GM19043 (cell line): ENCODE measurements at regions not wholly inside any gene's neighbourhood (a gene's known extent, or its start where the extent isn't known, plus 50 kb on each side); places are given as distances from the start of the nearest gene placed in this dataset.

Experiments used
- ATAC-seq: cut with Tn5 transposase; IDR thresholded peaks from one replicate; pipeline ENCODE4 v1.9.1; 2021; ENCODE audit warnings: low read depth; ENCODE audit not compliant: unreplicated experiment

- no peak for ATAC-seq
Measured at GRCh38 chr16:16774389-16774788, 395.4 kb downstream of the NPIPA7 start.

DNA sequence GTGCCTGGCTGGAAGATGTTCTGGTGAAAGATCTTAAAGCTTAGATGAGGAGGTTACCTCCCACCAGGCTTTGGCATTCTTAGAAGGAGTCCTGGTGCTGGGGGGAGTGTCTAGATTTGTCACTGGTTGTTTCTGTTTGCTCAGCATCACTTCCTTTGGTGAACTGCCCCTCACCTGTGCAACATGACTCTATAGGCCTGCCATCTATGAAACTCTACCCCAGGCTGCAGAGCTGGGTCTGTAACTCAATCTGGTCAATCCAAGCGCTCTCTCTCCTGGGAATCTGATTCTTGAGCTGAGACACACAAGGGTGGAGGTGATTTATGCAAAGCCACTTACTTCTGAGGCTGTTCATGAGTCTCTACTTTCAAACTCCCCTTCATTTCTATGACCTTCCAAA, 399.4 kb downstream of the NPIPA7 start:
- ATAC-seq: no peak

GRCh38 chr16:16780588-16780987, 401.6 kb downstream of the NPIPA7 start:
- ATAC-seq: no peak

- ATAC-seq: no peak
Measured at GRCh38 chr16:16782153-16782552, 403.2 kb downstream of the NPIPA7 start.

GRCh38 chr16:16788004-16788403, 409.1 kb downstream of the NPIPA7 start:
- no peak for ATAC-seq

DNA sequence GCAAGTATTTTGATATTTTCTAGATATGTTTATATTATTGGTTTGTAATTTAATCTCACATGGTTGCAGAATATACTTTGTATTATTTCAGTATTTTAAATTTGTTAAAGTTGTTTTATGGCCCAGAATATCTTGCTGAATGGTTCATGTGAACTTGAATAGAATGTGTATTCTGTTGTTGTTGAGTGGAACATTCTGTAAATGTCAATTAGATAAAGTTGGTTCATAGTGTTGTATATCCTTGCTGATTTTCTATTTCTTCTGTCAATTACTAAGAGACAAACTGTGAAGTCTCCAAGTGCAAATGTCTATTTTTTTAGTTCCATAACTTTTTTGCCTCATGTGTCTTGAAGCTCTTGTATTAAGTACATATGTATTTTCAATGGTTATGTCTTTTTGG, 411.7 kb downstream of the NPIPA7 start:
- ATAC-seq: no peak

DNA sequence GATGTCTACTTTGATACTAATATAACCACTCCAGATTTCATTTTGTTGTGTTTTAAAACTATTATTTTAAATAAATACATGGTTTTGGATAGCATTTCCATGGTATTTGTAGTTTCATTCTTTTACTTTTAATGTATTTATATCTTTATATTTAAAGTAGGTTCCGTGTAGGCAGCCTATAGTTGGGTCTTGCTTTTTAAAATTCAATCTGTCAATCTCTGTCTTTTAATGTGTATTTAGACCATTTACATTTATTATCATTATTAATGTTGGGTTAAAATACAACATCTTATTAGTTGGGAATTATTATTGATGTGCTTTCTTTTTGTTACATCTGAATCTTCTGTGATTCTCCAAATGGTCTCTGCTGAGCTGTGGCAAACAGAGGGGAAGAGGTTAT, 412.1 kb downstream of the NPIPA7 start:
- no peak for ATAC-seq

- no peak for ATAC-seq
Measured at GRCh38 chr16:16797239-16797638, 418.3 kb downstream of the NPIPA7 start.

DNA sequence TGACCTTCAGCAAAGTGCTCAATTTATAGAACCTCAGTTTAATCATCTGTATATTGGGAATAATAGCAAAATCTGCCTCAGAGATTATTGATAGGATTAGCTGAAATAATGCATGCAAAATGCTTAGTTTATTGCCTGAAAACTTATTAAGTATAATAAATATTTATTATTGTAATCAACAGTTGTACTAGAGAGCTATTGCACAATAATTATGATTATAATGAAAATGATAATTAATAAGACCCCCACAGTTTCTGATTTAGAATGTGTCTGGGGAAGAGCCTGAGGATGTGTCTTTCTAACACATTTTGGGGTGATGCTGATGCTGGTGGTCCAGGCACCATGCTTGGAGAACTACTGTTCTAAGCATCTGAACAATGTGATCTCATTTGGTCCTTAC, 419.6 kb downstream of the NPIPA7 start:
- no peak for ATAC-seq

GRCh38 chr16:16805809-16806208, 426.9 kb downstream of the NPIPA7 start:
- no peak for ATAC-seq

- no peak for ATAC-seq
Measured at GRCh38 chr16:16815641-16816040, 436.7 kb downstream of the NPIPA7 start.

DNA sequence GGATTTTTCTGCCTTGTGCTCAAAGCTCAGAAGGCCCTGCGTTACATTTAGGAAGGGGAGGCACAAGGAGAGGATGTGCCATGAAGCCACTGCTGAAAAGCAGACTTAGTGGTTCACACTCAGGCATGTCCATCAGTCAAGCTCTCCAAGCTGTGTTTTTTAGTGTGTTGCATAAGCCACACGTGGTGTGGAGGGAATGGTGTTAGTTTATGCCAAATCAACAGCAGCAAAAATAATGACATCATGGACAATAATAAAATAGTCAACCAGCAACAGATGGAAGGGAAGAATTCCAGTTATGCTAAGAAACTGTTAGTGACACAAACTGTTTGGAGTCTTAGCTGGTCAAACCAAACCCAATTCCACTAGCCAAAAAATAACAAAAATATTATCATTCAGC, 438.3 kb downstream of the NPIPA7 start:
- no peak for ATAC-seq

DNA sequence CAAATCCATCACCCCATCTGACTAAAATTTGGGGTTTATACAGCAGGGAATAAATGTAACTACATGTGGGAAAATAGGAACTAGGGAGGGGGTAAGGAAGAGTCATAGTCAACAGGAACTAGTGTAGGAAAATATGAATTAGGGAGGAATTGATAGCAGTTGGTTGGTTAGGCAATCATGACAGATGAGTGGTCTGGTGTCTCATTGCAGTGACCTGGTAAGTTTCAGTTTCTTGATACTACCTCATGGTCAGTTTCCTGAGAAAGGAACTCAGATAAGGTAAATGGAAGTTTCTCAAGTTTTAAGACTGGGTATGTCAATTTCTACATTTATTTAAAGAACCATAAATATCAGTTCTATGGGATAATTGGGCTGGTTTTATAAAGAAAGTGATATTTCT, 442.3 kb downstream of the NPIPA7 start:
- no peak for ATAC-seq

DNA sequence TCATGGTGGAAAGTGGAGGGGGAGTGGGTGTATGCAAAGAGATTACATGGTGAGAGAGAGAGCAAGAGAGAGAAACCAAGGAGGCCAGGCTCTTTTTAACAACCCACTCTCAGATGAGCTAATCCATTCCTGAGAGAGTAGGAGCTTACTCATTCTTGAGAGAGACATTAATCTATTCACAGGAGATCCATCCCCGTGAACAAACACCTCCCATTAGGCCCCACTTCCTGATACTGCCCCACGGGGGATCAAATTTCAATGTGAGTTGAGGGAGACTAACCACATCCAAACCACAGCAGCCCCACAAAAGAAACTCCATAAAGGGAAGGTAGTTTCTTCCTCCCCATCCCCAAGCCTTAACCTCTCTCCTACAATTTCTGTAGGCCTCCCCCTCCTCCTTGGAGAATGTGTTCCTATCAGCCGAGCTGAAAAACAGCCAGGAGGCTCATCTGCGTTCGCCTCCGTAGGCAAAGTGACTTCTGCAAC, 450.0 kb downstream of the NPIPA7 start:
- no peak for ATAC-seq

DNA sequence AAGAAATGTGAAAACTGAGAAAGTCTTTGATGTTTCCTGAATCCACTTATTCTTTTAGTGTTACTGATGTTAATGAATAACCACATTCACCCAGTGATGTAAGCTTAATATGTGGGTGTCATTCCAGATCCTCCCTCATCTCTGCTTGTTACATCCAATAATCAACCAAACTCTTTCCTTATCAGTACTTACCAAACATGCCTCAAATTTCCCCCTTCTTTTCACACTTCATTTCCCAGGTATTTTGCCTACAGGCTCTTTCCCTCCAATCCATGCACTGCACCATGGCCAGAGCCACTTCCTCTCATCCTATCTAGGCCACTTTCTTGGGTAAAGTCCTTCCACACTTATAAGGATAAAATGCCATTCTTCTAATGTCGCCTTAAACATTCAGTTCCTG, 451.5 kb downstream of the NPIPA7 start:
- no peak for ATAC-seq

- ATAC-seq: no peak
Measured at GRCh38 chr16:16830973-16831372, 452.0 kb downstream of the NPIPA7 start.

DNA sequence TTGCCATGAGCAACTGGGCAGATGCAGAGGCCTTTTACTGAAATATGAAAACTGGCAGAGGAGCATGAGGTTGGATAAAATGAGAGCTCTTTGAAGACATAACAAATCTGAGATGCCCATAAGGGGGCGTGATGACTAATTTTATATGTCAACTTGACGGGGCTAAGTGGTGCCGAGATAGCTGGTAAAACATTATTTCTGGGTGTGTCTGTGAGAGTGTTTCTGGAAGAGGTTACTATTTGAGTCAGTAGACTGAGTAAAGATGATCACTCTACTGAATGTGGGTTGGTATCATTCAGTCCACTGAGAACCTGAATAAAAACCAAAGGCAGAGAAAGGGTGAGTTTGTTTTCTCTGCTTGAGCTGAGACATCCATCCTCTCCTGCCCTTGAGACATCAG, 454.2 kb downstream of the NPIPA7 start:
- no peak for ATAC-seq

DNA sequence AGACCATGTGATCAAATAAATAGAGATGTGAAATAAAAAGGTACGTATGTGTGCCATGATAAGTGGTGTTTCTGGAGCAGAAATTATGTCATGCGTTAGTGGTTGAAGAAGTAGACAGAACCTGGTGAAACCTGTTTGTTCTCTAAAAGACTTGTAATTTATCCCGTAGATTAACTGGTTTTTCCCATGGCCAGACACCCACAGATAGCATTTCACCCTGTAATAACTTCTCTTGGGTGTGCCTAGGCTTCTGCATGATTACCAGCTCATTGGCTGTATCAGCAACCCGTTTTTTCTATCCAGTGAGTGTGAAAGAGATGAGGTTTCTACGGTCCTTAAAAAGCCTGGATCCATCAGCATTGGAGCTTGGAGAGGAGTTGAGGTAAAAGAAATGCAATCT, 471.3 kb downstream of the NPIPA7 start:
- no peak for ATAC-seq

DNA sequence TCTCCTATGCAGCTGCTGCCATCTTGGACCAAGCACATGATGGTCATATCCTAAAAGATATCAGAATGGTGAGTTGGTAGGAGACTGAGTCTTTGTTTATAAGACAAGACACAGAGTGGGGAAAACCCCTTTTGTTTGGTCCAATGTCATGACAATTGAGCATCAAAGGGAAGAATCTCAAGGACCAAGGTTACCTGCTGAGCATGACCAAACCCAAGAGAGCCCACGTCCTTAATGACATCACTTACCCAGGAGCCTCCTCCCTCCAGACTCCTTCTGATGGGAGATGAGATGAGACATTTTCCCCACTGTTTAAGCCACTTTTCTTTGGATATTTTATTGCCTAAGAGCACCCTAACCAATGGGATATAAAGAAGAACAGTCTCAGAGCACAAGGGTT, 478.1 kb downstream of the NPIPA7 start:
- no peak for ATAC-seq

GRCh38 chr16:16857603-16858283, 478.8 kb downstream of the NPIPA7 start:
- ATAC-seq: no peak

GRCh38 chr16:16861546-16861945, 482.6 kb downstream of the NPIPA7 start:
- ATAC-seq: no peak

- no peak for ATAC-seq
Measured at GRCh38 chr16:16863672-16864071, 484.7 kb downstream of the NPIPA7 start.

DNA sequence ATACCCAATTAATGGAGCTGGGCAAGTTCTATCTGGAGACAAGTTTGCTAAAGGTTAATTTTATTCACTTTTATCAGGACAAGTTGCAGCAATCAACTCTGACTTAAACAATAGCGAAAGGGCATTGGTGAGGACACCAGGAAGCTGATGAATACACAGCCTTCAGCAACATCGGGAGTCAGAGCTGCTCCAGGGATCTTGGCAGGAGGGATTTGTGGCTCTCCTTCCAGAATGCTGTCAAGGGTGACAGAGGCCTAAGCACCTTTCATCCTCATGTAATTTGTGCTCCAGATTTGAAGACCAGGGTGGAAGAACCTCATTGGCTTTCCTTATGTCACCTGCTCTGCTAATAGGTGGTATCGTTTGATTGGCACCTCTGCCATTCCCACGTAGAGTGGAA, 485.6 kb downstream of the NPIPA7 start:
- ATAC-seq: no peak
